ENCODE measurements at regions not wholly inside any gene's neighbourhood (a gene's known extent, or its start where the extent isn't known, plus 50 kb on each side); places are given as distances from the start of the nearest gene placed in this dataset.

GRCh38 chr9:109830545-109830944, 50.5 kb downstream of the PALM2AKAP2 start:
- no TSS peak for BruUV-seq (replicated peaks)
- DNase-seq (ENCODE audit: low spot score) = no peak

More at GRCh38 chr9:109830545-109830944, 50.5 kb downstream of the PALM2AKAP2 start:
- POLR2A ChIA-PET = no interaction called here
- H3K4me2 ChIP-seq (ENCODE audit: low read depth, low read length) = no peak overlapping the region
- 80% methylated on average over 5 of the region's 5 CpGs for WGBS (ENCODE audit: low lambda C conversion rate)
- H4K20me1 ChIP-seq (ENCODE audit: insufficient read depth, low read length) = no peaks in the 10 kb centered on the region
- CTCF ChIA-PET (ENCODE audit: low intra/inter-chr PET ratio, low total read pairs) = no interaction called here
- no peak overlapping the region for H3K4me3 ChIP-seq (replicated peaks in 1 of 3; ENCODE audit: insufficient read depth in 1 of 3, low read depth in 2 of 3, low read length in 3 of 3)
- no peak overlapping the region for H3K27ac ChIP-seq (ENCODE audit: extremely low read length, insufficient read depth, low read length)
- intact Hi-C loops (cut with micrococcal nuclease; ENCODE audit: unreplicated experiment) (no loop called here), in situ Hi-C loops (cut with HindIII; ENCODE audit: extremely low pct_ligation_motif_present, low pct_unique_long_range_greater_than_20kb) (no loop called here)
- FAIRE-seq = no peak
- no peak overlapping the region for H3K9ac ChIP-seq (ENCODE audit: insufficient read depth, low read depth, low read length)
- no peaks in the 10 kb centered on the region for H3K36me3 ChIP-seq (replicated peaks in 1 of 2; ENCODE audit: control insufficient read depth in 1 of 2, insufficient read depth in 2 of 2, low read length in 2 of 2)
- H3K9me3 ChIP-seq (ENCODE audit: low read length) = no peaks in the 10 kb centered on the region
- no peaks in the 10 kb centered on the region for H3K79me2 ChIP-seq (ENCODE audit: insufficient read depth, low read length)
- TF ChIP-seq ZNF335 (CRISPR knock-in tag; IDR thresholded peaks at IDR 0.05) (no peak), ZFP82 (CRISPR knock-in tag; IDR thresholded peaks at IDR 0.05; ENCODE audit: borderline replicate concordance) (no peak), KMT2B (CRISPR knock-in tag; IDR thresholded peaks at IDR 0.05) (no peak), ZNF280D (CRISPR knock-in tag; IDR thresholded peaks at IDR 0.05) (no peak), NCOA5 (CRISPR knock-in tag; IDR thresholded peaks at IDR 0.05) (no peak), PRDM10 (CRISPR knock-in tag; IDR thresholded peaks at IDR 0.05; ENCODE audit: low read depth) (no peak), HMGXB4 (CRISPR knock-in tag; IDR thresholded peaks at IDR 0.05; ENCODE audit: borderline replicate concordance in 1 of 2, low read depth in 1 of 2) (no peak), NFIB (CRISPR knock-in tag; IDR thresholded peaks at IDR 0.05; ENCODE audit: borderline replicate concordance) (no peak), ZNF367 (CRISPR knock-in tag; IDR thresholded peaks at IDR 0.05; ENCODE audit: borderline replicate concordance) (no peak), PHF21A (CRISPR knock-in tag; IDR thresholded peaks at IDR 0.05) (no peak), FOXA3 (CRISPR knock-in tag; IDR thresholded peaks at IDR 0.05) (no peak), XRCC5 (optimal IDR thresholded peaks at IDR 0.05; ENCODE audit: low read length) (no peak)
- ATAC-seq = no peak
- H2AFZ ChIP-seq (ENCODE audit: low read length) = no peak overlapping the region
- no peaks in the 10 kb centered on the region for H3K4me1 ChIP-seq (ENCODE audit: insufficient read depth, low read length)
- H3K27me3 ChIP-seq (ENCODE audit: control insufficient read depth in 1 of 2, insufficient read depth in 2 of 2, low read length in 2 of 2) = no peaks in the 10 kb centered on the region; a peak in 1 of 5 replicates
